ENCODE measurements at regions not wholly inside any gene's neighbourhood (a gene's known extent, or its start where the extent isn't known, plus 50 kb on each side); places are given as distances from the start of the nearest gene placed in this dataset.
A peak's percentile ranks its signal among the peaks of the same experiment; 100 is the strongest.

GRCh38 chr18:77366720-77367641 is 117.3 kb downstream of the GALR1 start:
- DNase-seq (no peak), ATAC-seq (peak in 1 of 2 donors; percentile 77)
- intact Hi-C loops (cut with DNase I): no loop called here

GRCh38 chr18:77369644-77370043 is 120.0 kb downstream of the GALR1 start:
- no peak for DNase-seq
- ATAC-seq: no peak
- intact Hi-C loops (cut with DNase I): no loop called here

DNA sequence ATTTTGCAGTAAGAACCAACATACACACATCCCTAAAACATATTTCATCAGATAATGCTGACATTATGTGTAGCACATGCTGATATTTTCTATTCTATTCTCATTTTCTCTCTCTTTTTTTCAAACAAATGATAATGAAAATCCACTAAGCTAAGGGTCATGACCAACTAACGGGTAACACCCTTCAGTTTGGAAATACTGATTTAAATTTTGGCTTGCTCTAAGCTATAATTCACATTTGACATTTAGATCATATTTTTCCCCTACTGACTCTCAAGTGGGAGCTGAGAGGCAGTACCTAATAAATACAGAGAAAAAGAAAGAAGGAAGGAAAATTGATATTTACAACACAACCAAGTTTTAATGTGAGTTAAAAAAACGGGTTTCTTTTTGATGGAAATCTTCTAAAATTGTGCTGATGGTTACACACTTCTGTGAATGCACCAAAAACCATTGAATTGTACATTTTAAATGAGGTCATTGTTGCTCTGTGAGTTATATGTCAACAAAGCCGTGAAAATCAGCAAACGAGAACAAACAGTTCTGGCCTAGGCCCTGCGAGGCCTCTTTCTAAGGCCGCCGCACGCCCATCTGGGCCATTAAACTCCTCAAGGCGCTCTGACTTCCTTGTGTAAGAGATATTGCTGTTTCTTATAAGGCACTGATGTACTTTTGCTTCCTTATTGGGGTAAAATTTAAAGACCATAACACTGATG is 124.2 kb downstream of the GALR1 start:
- DNase-seq: no peak
- peak in 1 of 2 donors; percentile 22 for ATAC-seq
- intact Hi-C loops (cut with DNase I): no loop called here

GRCh38 chr18:77374446-77374805 is 124.8 kb downstream of the GALR1 start:
- ATAC-seq: no peak
- intact Hi-C loops (cut with DNase I): no loop called here

GRCh38 chr18:77376043-77376732 is 126.5 kb downstream of the GALR1 start:
- intact Hi-C loops (cut with DNase I): no loop called here
- ATAC-seq: no peak
- no peak for DNase-seq

More at GRCh38 chr18:77374446-77374805, 124.8 kb downstream of the GALR1 start:
- DNase-seq: no peak

GRCh38 chr18:77376733-77377094 is 127.1 kb downstream of the GALR1 start:
- ATAC-seq (no peak), DNase-seq (no peak)
- intact Hi-C loops (cut with DNase I): no loop called here

GRCh38 chr18:77377813-77378212 is 128.2 kb downstream of the GALR1 start:
- no peak for ATAC-seq
- intact Hi-C loops (cut with DNase I): no loop called here

GRCh38 chr18:77379976-77380509 is 130.4 kb downstream of the GALR1 start:
- ATAC-seq: no peak
- intact Hi-C loops (cut with DNase I): no loop called here
- no peak for DNase-seq

More at GRCh38 chr18:77377813-77378212, 128.2 kb downstream of the GALR1 start:
- DNase-seq: no peak

GRCh38 chr18:77380695-77381094 is 131.0 kb downstream of the GALR1 start:
- intact Hi-C loops (cut with DNase I): no loop called here
- DNase-seq (no peak), ATAC-seq (no peak)

DNA sequence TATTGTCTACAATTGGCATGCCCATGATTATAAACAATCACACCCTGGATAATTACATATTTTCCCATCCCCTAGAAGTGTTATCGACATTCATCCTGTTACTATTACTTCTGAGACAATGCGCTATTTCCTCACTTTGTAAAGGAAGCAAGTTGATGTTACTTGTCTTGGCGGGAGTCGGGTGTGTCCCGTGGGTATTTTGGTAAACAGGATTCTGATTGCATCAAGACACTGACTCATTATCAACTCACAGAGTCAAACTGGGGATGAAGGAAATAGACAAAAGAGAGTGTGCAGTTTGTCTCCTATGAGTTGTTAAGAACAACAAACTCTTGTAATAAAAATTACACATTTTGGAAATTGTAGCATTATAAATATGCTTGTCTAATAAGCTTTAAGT is 142.7 kb downstream of the GALR1 start:
- intact Hi-C loops (cut with DNase I): no loop called here
- DNase-seq (no peak), ATAC-seq (no peak)

GRCh38 chr18:77393519-77393918 is 143.9 kb downstream of the GALR1 start:
- intact Hi-C loops (cut with DNase I): no loop called here
- DNase-seq: no peak

DNA sequence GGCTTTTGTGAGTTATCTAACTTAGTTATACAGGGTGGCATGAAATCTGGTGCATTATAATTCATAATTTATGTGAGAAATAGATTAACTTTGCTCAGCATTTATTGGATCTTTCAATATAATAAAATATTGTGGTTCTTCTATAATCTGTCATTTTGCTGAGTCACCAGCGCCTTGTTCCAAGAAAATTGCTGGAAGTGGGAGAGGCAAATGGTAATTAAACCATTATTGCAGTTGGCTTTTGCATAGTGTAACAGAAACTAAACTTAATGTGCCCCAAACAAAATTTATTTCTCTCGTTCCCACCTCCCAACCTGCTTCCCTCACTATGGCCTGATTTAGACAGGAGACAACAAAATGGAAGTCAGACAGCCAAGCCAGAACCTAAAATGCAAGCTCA is 146.3 kb downstream of the GALR1 start:
- no peak for DNase-seq
- ATAC-seq: no peak
- intact Hi-C loops (cut with DNase I): no loop called here

More at GRCh38 chr18:77393519-77393918, 143.9 kb downstream of the GALR1 start:
- no peak for ATAC-seq

GRCh38 chr18:77397056-77397455 is 147.4 kb downstream of the GALR1 start:
- no peak for DNase-seq
- no peak for ATAC-seq

GRCh38 chr18:77397617-77398016 is 148.0 kb downstream of the GALR1 start:
- ATAC-seq: no peak
- DNase-seq: no peak
- intact Hi-C loops (cut with DNase I): no loop called here

More at GRCh38 chr18:77397056-77397455, 147.4 kb downstream of the GALR1 start:
- intact Hi-C loops (cut with DNase I): no loop called here

- intact Hi-C loops (cut with DNase I): no loop called here
- DNase-seq (no peak), ATAC-seq (no peak)
Observed at GRCh38 chr18:77400561-77400960, 150.9 kb downstream of the GALR1 start.

DNA sequence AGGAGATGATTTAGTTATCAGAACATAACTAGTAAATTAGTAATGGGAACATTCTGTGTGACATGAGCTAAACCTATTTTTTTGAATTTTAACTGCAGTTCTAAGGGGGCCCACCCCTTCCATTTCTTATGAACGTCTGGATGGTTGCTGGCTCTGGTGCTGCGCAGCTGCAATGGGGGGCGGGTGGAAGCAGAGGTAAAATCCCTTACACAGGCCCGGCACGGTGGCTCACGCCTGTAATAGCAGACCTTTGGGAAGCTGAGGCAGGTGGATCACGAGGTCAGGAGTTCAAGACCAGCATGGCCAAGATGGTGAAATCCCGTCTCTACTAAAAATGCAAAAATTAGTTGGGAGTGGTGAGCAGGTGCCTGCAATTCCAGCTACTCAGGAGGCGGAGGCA is 151.5 kb downstream of the GALR1 start:
- ATAC-seq (no peak), DNase-seq (no peak)
- intact Hi-C loops (cut with DNase I): no loop called here

GRCh38 chr18:77403969-77404535 is 154.4 kb downstream of the GALR1 start:
- ATAC-seq (no peak), DNase-seq (no peak)
- intact Hi-C loops (cut with DNase I): no loop called here

- intact Hi-C loops (cut with DNase I): no loop called here
- ATAC-seq: no peak
- no peak for DNase-seq
Observed at GRCh38 chr18:77405096-77405495, 155.4 kb downstream of the GALR1 start.

GRCh38 chr18:77407733-77408132 is 158.1 kb downstream of the GALR1 start:
- intact Hi-C loops (cut with DNase I): no loop called here
- ATAC-seq: no peak
- DNase-seq: no peak
